ENCODE measurements at regions not wholly inside any gene's neighbourhood (a gene's known extent, or its start where the extent isn't known, plus 50 kb on each side); places are given as distances from the start of the nearest gene placed in this dataset.

DNA sequence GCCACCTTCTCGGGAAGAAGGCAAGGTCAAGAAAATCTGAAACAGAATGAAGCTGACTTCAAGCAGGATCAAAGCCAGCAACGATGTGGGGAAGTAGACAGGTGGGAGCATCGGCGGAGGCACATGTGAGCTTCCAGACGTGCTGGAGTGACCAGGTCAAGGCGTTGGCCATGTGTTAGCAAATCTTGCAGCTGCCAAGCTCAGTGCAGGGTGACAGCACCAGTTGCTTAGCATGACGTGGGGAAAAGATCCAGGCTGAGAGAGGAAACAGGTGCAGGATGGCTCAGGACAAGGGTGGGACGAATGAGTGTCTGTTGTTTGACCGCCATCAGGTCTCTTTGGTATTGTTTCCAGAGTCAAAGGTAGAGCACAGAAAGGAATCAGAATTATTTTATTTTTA, 92.3 kb downstream of the TNFSF13B start:
- TF ChIP-seq CTCF (IDR thresholded peaks at IDR 0.05), result no peak
- no peak for TF ChIP-seq POLR2A (IDR thresholded peaks at IDR 0.05)

Measured in testis (tissue), 2 donors.